OCI-M1 (cell line): ENCODE measurements at regions not wholly inside any gene's neighbourhood (a gene's known extent, or its start where the extent isn't known, plus 50 kb on each side); places are given as distances from the start of the nearest gene placed in this dataset.

Source experiments
- DNase-seq: peaks from one replicate; lab custom pipeline; 2025; lab: John Stamatoyannopoulos, UW

- DNase-seq, result no peak
Measured at GRCh38 chr6:164554700-164555476, 754.5 kb downstream of the C6orf118 start.

- DNase-seq, result no peak
Measured at GRCh38 chr6:164554226-164554625, 755.2 kb downstream of the C6orf118 start.

GRCh38 chr6:164551706-164552105 is 757.7 kb downstream of the C6orf118 start:
- no peak for DNase-seq

- DNase-seq, result no peak
Measured at GRCh38 chr6:164547076-164547475, 762.3 kb downstream of the C6orf118 start.

GRCh38 chr6:164546263-164546662 is 763.1 kb downstream of the C6orf118 start:
- DNase-seq, result no peak

- DNase-seq, result no peak
Measured at GRCh38 chr6:164534070-164534766, 775.2 kb downstream of the C6orf118 start.

GRCh38 chr6:164533045-164533362 is 776.4 kb downstream of the C6orf118 start:
- DNase-seq, result no peak

- DNase-seq, result no peak
Measured at GRCh38 chr6:164532198-164533044, 777.0 kb downstream of the C6orf118 start.

- DNase-seq, result no peak
Measured at GRCh38 chr6:164531736-164532135, 777.7 kb downstream of the C6orf118 start.

GRCh38 chr6:164528539-164528938 is 780.9 kb downstream of the C6orf118 start:
- DNase-seq, result no peak

- DNase-seq, result no peak
Measured at GRCh38 chr6:164523087-164523654, 786.2 kb downstream of the C6orf118 start.

- no peak for DNase-seq
Measured at GRCh38 chr6:164520916-164521315, 788.5 kb downstream of the C6orf118 start.

- peak; percentile 78 for DNase-seq
Measured at GRCh38 chr6:164507206-164507940, 802.0 kb downstream of the C6orf118 start.

GRCh38 chr6:164505425-164505824 is 804.0 kb downstream of the C6orf118 start:
- DNase-seq, result no peak

- peak; percentile 45 for DNase-seq
Measured at GRCh38 chr6:164502833-164503232, 806.6 kb downstream of the C6orf118 start.

- DNase-seq, result no peak
Measured at GRCh38 chr6:164495882-164496495, 813.4 kb downstream of the C6orf118 start.

- DNase-seq, result no peak
Measured at GRCh38 chr6:164478426-164478825, 831.0 kb downstream of the C6orf118 start.

GRCh38 chr6:164477790-164478189 is 831.6 kb downstream of the C6orf118 start:
- DNase-seq, result no peak

GRCh38 chr6:164477101-164477500 is 832.3 kb downstream of the C6orf118 start:
- DNase-seq, result no peak

GRCh38 chr6:164469276-164469949 is 840.0 kb downstream of the C6orf118 start:
- no peak for DNase-seq

- peak; percentile 29 for DNase-seq
Measured at GRCh38 chr6:164455835-164456234, 853.6 kb downstream of the C6orf118 start.
